HG03565 (cell line): ENCODE measurements at regions not wholly inside any gene's neighbourhood (a gene's known extent, or its start where the extent isn't known, plus 50 kb on each side); places are given as distances from the start of the nearest gene placed in this dataset.

Experiments
- ATAC-seq: cut with Tn5 transposase; IDR thresholded peaks from one replicate; pipeline ENCODE4 v1.9.1; 2021; ENCODE audit warnings: mild to moderate bottlenecking, moderate library complexity; ENCODE audit not compliant: unreplicated experiment

DNA sequence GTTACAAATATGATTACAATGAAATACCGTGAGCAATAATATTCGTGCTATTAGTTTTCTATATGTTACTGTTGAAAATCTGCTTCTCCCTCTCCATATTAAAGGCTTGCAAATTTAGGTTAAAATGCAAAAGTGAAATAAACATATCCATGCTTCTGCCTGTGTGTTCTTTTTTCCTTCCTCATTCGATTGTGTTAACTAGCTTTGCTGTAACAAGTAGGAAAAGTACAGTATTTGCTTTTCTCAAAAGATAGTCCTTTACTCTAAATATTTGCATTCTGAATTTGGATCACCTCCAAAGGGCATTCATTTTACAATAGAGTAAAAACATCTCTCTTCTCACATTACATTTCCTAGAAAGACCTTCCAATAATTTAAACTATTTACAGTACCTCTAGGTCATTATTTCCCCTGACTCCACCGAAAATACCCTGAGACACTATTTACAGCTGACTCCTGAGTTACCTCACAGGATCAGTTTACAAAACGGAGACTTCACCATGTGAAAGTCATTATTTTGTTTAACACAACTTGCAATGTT is 835.0 kb upstream of the FANCL start:
- no peak for ATAC-seq

GRCh38 chr2:59074071-59074470 is 832.9 kb upstream of the FANCL start:
- ATAC-seq = no peak

DNA sequence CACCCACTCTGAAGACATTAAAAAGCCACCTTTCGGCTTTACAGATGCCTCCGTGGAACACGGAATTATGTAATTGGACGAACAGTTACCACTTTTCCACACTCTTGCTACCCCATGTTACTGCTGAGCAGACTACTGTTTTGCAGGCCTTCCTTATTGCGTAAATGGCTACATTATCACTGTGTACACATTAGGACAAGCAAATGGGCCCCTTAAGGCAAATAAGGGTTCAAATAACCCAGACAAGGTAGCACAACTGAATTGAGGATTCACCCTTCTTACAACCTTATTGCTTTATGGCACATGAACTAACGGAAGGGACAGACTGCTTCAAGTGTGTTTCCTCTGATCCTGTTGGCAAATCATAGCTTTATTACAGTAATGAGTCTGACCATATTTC is 832.2 kb upstream of the FANCL start:
- ATAC-seq = no peak

DNA sequence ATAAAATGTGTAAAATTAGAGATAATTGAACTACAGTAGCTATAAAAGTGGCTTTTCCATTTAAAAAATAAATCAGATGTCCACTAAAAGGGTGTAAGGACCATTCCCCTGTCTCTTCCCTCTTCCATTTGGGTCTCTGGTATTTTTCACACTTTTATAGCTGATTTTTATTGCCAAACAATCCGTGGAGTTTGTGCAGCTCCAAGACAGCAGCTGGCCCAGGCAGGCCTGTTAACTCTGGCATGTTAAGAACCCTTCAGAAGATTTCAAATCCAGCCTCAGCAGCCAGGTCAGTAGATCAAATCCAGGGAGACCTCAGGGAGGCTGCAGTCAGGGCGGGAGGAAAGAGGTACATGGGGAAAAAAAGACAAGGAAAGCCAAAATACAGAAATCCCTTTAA is 827.1 kb upstream of the FANCL start:
- no peak for ATAC-seq

GRCh38 chr2:59066787-59067399 is 825.8 kb upstream of the FANCL start:
- ATAC-seq = no peak

DNA sequence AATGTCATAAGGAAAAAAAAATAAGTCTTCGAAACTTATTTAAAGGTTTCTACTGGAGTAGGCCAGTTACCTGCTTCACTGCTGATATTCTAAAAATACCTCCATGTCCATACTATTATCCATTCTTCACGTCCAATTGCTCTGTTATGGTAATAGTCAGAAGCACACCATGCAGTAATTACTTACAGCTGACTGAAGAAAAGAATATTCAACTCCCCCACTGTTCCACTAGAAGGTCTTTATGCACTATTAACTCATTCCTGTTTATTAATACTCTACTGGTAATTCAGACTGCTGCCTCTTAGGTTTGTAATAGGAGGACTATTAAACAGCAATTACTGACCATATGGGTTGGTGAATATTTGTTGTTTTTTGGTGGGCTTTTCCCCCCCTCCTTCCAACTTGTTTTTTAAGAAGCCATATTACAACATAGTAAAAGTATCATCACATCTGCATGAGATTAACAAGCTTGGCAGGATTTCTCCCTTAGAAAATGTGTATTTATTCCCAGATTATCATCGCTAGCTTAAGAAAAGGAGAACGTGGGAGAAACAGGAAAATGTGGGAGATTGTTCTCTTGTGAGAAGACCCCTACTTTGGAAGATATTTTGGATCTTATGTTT is 806.4 kb upstream of the FANCL start:
- no peak for ATAC-seq

DNA sequence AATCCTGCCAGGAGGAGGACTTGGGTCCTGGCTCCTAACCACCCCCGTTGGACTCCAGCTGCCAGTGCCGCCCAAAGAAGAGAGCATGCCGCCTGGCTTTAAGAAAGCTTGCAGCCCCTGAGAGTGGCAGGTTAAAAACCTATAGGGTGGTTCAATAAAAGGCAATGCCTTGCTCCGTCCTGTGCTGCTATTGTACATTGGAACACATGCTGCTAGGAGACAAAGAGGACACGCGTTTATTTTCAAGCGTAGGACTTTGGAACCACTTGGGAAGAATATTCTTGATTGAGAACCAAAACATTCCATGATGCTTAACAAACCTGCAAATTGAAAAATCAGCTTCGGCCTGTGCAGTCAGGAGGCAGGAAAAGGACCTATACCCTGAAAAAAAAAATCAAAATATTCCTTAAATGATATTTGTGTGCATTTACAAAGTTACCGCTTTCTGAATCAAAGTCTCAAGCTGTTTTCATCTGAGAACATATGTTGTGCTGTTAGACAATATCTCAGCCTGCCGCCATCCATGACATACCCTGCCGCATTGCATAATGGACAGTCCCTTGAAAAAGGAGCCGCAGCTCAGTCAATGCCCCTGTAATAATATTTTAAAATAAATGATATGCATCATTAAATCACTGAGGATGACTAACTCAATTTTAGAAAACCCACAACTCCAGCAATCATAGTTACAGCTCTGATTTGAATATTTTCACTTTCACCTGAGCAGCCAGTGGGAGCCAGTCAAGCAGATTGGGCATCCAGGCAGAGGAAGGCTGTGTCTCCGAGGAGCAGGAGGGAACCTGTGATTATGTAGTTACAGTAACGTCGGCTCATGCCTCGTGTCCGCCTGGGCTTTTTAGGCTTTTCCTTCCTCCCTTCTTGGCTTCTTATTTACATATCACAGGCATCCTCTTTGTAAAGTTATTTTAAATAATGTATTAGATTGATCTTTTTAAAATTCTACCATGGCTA is 805.6 kb upstream of the FANCL start:
- ATAC-seq = no peak

GRCh38 chr2:59044736-59045135 is 803.6 kb upstream of the FANCL start:
- ATAC-seq = no peak

DNA sequence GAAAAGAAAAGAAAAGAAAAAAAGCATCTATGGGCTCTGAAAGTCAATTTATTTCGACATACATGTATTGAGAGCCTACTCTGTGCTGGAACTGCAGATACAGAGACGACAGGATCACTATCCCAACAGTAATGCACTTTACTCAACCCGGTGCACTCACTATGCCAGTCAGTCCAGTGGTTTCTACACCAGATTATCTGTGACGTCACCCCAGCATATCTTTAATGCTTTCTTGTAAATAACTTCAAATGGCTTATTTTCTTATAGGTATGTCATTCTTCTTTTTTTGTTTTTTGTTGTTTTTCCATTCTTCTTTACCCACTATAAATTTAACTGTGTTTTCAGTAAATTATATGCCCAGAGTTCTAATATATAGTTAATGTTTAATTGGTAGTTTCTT is 800.0 kb upstream of the FANCL start:
- no peak for ATAC-seq

DNA sequence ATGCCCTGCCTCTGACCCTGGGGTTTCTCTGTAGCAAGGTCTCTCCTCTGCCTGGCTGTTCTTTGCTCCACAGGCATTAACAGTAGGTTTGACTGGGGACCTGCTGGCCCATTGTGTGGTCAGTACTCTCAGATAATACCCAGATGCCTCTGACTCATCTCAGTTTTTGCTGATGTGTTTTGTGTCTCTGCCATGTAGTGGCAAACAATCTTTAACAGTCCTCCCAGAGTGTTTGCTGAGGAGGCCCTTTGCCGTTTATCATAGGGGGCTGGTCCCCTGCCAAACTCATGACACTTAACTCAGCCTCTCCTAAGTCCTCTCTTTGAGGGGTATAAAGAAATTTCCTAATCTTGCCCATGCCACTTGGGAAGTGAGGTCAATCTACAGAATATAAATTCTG is 793.7 kb upstream of the FANCL start:
- ATAC-seq = no peak

DNA sequence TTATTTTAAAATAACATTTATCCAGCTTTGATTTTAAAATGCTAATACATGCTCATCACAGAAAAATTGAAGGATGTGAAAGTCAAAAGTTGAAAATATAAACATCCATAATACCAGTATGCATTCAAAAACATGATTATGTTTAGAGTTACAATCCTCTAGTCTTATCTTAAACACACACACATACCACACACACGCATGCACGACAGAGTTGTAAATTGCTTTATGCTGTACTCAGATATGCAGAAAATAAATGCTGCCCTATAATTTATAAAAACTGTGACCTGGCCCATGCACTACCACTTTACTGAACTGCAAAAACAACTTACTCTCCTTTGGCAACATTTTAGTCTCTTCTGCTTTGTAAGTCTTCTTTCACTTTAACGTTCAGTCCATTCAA is 793.0 kb upstream of the FANCL start:
- ATAC-seq = no peak

- ATAC-seq = no peak
Observed at GRCh38 chr2:59033661-59034060, 792.5 kb upstream of the FANCL start.

DNA sequence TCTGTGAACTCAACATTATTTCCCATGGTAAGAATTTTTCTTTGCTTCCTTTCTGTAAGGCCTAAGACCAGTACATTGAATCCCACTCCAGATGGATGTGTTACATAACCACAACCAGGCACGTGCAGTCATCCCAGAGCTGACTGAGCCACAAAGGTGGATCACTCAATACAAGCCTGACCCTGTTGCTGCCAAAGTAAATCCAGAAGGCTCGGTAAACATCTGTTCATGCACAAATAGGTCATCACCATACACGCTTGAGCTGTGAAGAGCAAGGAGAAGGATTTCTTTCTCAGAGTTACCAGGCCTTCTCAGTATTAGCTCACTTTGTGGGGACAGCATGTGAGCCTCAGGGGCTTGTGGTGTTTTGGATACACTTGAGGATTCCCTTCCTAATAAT is 791.4 kb upstream of the FANCL start:
- no peak for ATAC-seq

DNA sequence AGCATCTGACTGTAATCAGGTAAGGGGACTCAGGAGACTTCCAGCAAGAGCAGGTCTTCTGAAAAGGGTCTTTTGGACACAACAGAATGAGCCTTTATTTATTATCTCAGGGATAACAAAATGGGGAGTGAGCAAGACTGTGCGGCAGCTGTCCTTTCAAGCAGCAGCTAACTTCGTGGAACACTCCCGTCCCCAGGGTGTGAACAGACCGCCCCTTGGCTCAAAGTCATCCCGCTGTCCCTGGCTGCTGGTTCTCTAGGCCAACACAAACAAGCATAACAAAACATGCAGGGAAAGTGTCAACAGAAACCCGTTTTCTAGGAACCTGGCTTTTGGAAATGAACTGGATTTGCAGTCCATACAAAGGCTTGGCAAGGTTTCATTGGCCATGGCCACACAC is 787.9 kb upstream of the FANCL start:
- no peak for ATAC-seq

GRCh38 chr2:59027320-59027719 is 786.2 kb upstream of the FANCL start:
- ATAC-seq = no peak

DNA sequence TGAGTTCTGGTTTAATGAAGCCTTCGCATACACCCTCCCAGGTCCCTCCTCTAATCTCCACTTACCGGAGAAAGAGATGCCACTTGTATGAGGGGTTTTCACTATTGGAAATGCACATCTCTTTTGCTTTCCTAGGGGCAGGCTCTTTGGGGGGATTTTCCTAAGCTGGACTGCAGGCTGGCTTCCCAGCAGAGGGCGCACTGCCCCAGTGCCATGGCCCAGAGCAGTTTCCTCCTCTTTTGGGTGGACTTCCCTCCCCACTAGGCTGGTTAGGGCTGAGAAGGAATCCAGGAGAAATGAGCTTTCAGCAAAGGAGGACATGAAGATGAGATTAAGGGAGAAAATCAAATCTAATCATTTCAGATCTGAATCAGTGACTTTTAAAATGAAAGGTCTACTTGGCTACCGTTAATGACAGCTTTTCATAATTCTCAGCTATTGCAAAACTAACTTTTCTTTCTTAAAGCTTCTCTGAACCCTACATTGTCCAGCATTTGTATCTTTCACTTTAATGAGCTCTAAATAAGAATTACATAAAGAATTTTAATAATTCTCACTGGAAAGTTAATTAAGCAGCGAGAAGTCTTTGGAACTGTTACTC is 784.1 kb upstream of the FANCL start:
- peak; percentile 59 for ATAC-seq

GRCh38 chr2:59021786-59022185 is 780.7 kb upstream of the FANCL start:
- no peak for ATAC-seq

DNA sequence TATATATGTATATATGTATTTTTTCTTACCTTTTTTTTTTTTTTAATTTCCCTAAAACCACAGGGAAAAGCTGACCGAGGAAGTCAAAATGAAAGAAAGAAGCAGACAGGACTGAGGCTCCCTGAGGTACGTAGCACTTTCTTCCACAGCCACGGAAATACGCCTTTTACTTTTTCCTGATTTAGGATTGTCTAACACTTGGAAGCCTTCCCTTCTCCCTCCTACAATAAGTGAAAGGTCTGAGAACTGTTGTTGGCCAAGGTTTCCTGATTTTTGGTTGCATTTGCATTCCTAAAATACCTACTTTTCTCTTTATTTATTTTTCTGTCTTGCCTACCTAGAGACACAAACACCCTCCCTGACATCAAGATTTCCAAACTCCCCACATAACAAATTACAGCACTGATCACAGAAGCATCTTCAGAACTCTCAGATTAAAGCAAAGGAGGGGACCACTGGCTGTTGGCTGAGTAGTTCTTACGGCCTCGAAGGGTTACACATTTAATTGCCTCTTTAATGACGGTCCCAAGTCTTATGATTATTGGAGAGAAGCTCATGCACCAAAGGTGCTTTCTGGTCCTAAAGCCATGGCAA is 778.5 kb upstream of the FANCL start:
- no peak for ATAC-seq

DNA sequence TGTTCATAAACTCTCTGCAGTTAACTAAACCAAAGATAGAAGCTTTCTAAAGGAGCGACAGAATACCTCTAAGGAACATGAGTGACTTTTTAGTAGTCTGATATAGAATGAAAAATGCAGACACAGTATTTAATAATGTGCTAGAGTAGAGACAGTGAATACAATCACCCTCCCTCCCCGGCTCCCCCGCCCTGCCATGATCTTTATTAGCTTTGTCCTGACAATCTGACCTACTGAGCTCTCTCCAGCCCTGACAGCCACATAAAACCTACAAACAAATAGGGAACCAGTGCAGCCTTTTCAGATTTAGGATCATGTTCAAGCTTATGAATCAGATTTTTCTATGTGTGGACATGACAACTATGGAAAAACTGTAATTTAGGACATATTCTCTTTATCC is 777.6 kb upstream of the FANCL start:
- no peak for ATAC-seq

DNA sequence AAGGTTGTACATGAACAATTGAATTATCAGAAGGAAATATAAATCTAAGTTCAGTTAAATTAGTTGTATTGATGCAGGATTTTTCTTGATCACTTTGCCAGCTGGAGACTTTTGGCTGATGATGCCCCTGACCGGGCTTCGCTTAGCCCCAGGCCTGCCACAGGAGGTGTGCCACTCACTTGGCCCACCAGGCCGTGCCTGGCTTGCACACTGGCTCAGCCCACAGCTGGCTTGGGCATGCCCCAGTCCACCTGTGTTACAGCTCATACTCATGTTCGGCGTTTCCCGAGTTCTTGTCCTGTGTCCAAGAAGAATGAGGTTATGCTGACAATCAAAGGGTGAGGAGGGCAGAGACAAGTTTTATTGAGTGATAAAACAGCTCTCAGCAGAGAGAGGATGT is 773.9 kb upstream of the FANCL start:
- no peak for ATAC-seq

GRCh38 chr2:59012971-59013370 is 771.8 kb upstream of the FANCL start:
- no peak for ATAC-seq
